HEK293 (cell line): ENCODE measurements at regions not wholly inside any gene's neighbourhood (a gene's known extent, or its start where the extent isn't known, plus 50 kb on each side); places are given as distances from the start of the nearest gene placed in this dataset.

Source experiments
- CTCF ChIP-seq: fragments of 450-650 bp; formaldehyde crosslinking; IDR thresholded peaks from 2 replicates; pipeline ENCODE4 v1.5.1; 2016; ENCODE audit warnings: missing biosample characterization, missing genetic modification characterization
- YY1 ChIP-seq: fragments of 450-650 bp; formaldehyde crosslinking; IDR thresholded peaks from 2 replicates; pipeline ENCODE4 v1.5.1; 2018; ENCODE audit warnings: missing biosample characterization, missing genetic modification characterization
- ZBTB21 ChIP-seq: fragments of 450-650 bp; formaldehyde crosslinking; IDR thresholded peaks from 2 replicates; pipeline ENCODE4 v1.5.1; 2017; ENCODE audit warnings: missing biosample characterization, missing genetic modification characterization
- ZBTB7A ChIP-seq: fragments of 450-650 bp; formaldehyde crosslinking; IDR thresholded peaks from 2 replicates; pipeline ENCODE4 v1.5.1; 2016; ENCODE audit warnings: low read depth, missing biosample characterization, missing genetic modification characterization
- ZNF133 ChIP-seq: fragments of 450-650 bp; formaldehyde crosslinking; IDR thresholded peaks from 2 replicates; pipeline ENCODE4 v1.5.1; 2016; ENCODE audit warnings: missing biosample characterization, missing genetic modification characterization
- ZNF202 ChIP-seq: fragments of 450-650 bp; formaldehyde crosslinking; IDR thresholded peaks from 2 replicates; pipeline ENCODE4 v1.5.1; 2016; ENCODE audit warnings: missing biosample characterization, missing genetic modification characterization, borderline replicate concordance
- ZNF324 ChIP-seq: fragments of 450-650 bp; formaldehyde crosslinking; IDR thresholded peaks from 2 replicates; pipeline ENCODE4 v1.5.1; 2016; ENCODE audit warnings: missing biosample characterization, missing genetic modification characterization
- ZNF433 ChIP-seq: fragments of 450-650 bp; formaldehyde crosslinking; IDR thresholded peaks from 2 replicates; pipeline ENCODE4 v1.5.1; 2016; ENCODE audit warnings: missing biosample characterization, missing genetic modification characterization, low read depth
- ZNF621 ChIP-seq: fragments of 450-650 bp; formaldehyde crosslinking; IDR thresholded peaks from 2 replicates; pipeline ENCODE4 v1.5.1; 2017; ENCODE audit warnings: missing biosample characterization, missing genetic modification characterization
- ZNF785 ChIP-seq: fragments of 450-650 bp; formaldehyde crosslinking; IDR thresholded peaks from 2 replicates; pipeline ENCODE4 v1.5.1; 2016; ENCODE audit warnings: missing biosample characterization, missing genetic modification characterization
- ZNF792 ChIP-seq: fragments of 450-650 bp; formaldehyde crosslinking; IDR thresholded peaks from 2 replicates; pipeline ENCODE4 v1.5.1; 2016; ENCODE audit warnings: missing biosample characterization, missing genetic modification characterization
- ZSCAN30 ChIP-seq: fragments of 450-650 bp; IDR thresholded peaks from 2 replicates; pipeline ENCODE4 v1.5.1; 2018; ENCODE audit warnings: missing biosample characterization, mild to moderate bottlenecking, missing genetic modification characterization, moderate library complexity

GRCh38 chrX:1059576-1060561, 152.6 kb downstream of the CRLF2 start:
- TF ChIP-seq ZNF324 (tag by site-specific recombination) (no peak), CTCF (tag by site-specific recombination) (no peak), ZNF792 (tag by site-specific recombination) (no peak), ZBTB21 (tag by site-specific recombination) (no peak), ZNF133 (no peak), ZNF621 (tag by site-specific recombination) (no peak), YY1 (tag by site-specific recombination) (peak; percentile 86), ZSCAN30 (tag by site-specific recombination) (no peak), ZNF202 (tag by site-specific recombination) (no peak), ZNF785 (tag by site-specific recombination) (no peak), ZBTB7A (no peak), ZNF433 (tag by site-specific recombination) (no peak)
